ENCODE measurements at regions not wholly inside any gene's neighbourhood (a gene's known extent, or its start where the extent isn't known, plus 50 kb on each side); places are given as distances from the start of the nearest gene placed in this dataset.

GRCh38 chr11:10629411-10630002 lies 61.0 kb upstream of the LYVE1 start:
- Mint-ChIP-seq H3K4me1 (ENCODE audit: low read depth) (no peaks in the 10 kb centered on the region; the same call in 1 of the 2 replicates), H3K27me3 (ENCODE audit: insufficient read depth) (peaks cover 5% of the 10 kb centered on the region), H3K4me3 (no peak overlapping the region), H3K9me3 (no peaks in the 10 kb centered on the region), H3K36me3 (ENCODE audit: low read depth) (peaks cover 16% of the 10 kb centered on the region), H3K27ac (no peak overlapping the region)
- no peak for TF ChIP-seq CTCF (IDR thresholded peaks at IDR 0.05)
- DNase-seq: no peak

DNA sequence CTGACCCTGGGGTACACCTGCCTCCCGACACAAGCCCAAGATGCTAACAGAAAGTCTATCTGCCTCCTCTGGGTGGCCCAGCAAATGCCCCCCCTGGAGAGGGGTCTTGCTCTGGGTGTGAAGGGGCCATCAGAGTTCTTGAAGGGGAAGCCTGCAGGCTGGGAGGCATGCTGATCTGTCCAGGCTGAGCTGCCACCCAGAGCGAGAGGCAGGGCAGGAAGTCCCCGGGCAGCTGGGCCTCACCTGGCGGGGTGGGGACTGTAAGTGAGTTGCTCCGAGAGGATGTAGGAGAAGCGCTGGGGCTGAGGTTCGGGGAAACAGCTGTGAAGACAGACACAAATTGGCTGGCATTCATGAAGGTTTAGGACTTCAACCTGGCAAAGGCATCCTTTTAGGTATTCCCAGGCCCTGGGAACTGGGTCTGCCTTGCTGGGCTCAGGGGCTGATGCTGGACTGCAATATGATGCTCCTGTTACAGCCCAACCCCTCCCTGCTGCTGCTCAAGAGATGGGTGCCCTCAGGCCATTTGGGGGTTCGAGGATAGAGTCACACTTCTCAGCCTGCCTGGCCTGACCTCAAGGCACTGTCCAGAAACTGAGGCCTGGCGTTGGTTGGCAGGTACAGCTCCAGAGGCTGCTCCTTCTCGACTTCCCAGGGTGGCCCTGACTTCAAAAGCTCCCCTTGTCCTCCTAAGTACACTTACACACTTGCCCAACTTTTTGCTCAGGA lies 60.2 kb upstream of the LYVE1 start:
- H3K4me1 Mint-ChIP-seq (ENCODE audit: low read depth): peaks cover 6% of the 10 kb centered on the region

DNA sequence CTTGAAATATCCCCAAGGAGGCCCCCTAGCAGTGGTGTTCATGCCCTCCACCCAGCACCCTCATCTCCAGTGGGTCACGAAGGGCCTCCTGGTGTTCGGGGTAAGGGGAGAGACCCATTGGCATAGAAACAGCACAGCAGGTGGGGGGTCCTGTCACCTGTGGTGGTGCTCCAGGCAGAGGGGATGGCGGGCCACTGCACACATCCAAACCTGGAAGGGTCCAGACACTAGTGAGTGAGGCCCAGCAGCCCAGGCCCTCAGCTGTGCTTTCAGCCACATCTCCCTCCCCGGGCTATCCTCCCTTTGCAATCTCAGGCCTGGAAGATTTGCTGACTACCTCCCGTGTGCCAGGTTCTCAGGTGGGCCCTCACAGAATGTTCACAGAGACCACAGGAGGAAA lies 59.4 kb upstream of the LYVE1 start:
- Mint-ChIP-seq H3K4me1 (ENCODE audit: low read depth) (peaks cover 13% of the 10 kb centered on the region), H3K9me3 (no peaks in the 10 kb centered on the region), H3K4me3 (no peak overlapping the region), H3K36me3 (ENCODE audit: low read depth) (peaks cover 25% of the 10 kb centered on the region), H3K27me3 (ENCODE audit: insufficient read depth) (peaks cover 10% of the 10 kb centered on the region), H3K27ac (no peak overlapping the region)
- TF ChIP-seq CTCF (IDR thresholded peaks at IDR 0.05): no peak
- DNase-seq: no peak

More for the DNA sequence above, 60.2 kb upstream of the LYVE1 start:
- H3K9me3 Mint-ChIP-seq: no peaks in the 10 kb centered on the region
- no peak overlapping the region for H3K4me3 Mint-ChIP-seq
- peaks cover 18% of the 10 kb centered on the region for H3K36me3 Mint-ChIP-seq (ENCODE audit: low read depth)
- H3K27ac Mint-ChIP-seq: no peak overlapping the region
- H3K27me3 Mint-ChIP-seq (ENCODE audit: insufficient read depth): peaks cover 5% of the 10 kb centered on the region
- DNase-seq: no peak
- TF ChIP-seq CTCF (IDR thresholded peaks at IDR 0.05): no peak

- H3K9me3 Mint-ChIP-seq: no peaks in the 10 kb centered on the region
- H3K4me3 Mint-ChIP-seq: no peak overlapping the region
- no peak overlapping the region for H3K27ac Mint-ChIP-seq
Observed at GRCh38 chr11:10627291-10627690, 58.8 kb upstream of the LYVE1 start.

DNA sequence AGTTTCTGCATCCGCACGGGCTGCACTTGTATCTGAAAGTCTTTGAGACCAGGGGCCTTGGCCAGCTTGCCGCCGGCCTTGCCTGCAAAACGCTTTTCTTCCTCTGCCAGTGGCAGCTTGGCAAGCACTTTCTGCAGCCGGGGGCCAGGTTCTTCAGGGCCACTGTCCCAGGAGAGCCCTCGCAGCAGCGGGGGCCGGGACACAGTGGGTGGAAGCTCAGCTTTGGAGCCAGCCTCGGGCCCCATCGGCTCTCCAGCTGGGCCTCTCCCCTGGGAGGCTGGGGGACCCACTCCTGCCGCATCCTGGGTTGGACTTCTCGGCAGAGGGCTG lies 57.5 kb upstream of the LYVE1 start:
- peaks cover 17% of the 10 kb centered on the region for H3K36me3 Mint-ChIP-seq (ENCODE audit: low read depth)
- H3K4me1 Mint-ChIP-seq (ENCODE audit: low read depth): peaks cover 13% of the 10 kb centered on the region
- TF ChIP-seq CTCF (IDR thresholded peaks at IDR 0.05): no peak
- DNase-seq: no peak
- H3K4me3 Mint-ChIP-seq: no peak overlapping the region
- H3K27ac Mint-ChIP-seq: no peak overlapping the region
- H3K9me3 Mint-ChIP-seq: no peaks in the 10 kb centered on the region
- H3K27me3 Mint-ChIP-seq (ENCODE audit: insufficient read depth): peaks cover 11% of the 10 kb centered on the region

More at GRCh38 chr11:10627291-10627690, 58.8 kb upstream of the LYVE1 start:
- no peak for TF ChIP-seq CTCF (IDR thresholded peaks at IDR 0.05)
- peaks cover 11% of the 10 kb centered on the region for H3K27me3 Mint-ChIP-seq (ENCODE audit: insufficient read depth)
- H3K4me1 Mint-ChIP-seq (ENCODE audit: low read depth): peaks cover 13% of the 10 kb centered on the region
- peaks cover 25% of the 10 kb centered on the region for H3K36me3 Mint-ChIP-seq (ENCODE audit: low read depth)
- DNase-seq: no peak

All from HFFc6 (cell line).